ENCODE measurements at regions not wholly inside any gene's neighbourhood (a gene's known extent, or its start where the extent isn't known, plus 50 kb on each side); places are given as distances from the start of the nearest gene placed in this dataset.

- TF ChIP-seq, protein P1, sequence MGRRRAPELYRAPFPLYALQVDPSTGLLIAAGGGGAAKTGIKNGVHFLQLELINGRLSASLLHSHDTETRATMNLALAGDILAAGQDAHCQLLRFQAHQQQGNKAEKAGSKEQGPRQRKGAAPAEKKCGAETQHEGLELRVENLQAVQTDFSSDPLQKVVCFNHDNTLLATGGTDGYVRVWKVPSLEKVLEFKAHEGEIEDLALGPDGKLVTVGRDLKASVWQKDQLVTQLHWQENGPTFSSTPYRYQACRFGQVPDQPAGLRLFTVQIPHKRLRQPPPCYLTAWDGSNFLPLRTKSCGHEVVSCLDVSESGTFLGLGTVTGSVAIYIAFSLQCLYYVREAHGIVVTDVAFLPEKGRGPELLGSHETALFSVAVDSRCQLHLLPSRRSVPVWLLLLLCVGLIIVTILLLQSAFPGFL (CRISPR knock-in tag; IDR thresholded peaks at IDR 0.05; ENCODE audit: borderline replicate concordance) = no peak
- TF ChIP-seq, protein P2, sequence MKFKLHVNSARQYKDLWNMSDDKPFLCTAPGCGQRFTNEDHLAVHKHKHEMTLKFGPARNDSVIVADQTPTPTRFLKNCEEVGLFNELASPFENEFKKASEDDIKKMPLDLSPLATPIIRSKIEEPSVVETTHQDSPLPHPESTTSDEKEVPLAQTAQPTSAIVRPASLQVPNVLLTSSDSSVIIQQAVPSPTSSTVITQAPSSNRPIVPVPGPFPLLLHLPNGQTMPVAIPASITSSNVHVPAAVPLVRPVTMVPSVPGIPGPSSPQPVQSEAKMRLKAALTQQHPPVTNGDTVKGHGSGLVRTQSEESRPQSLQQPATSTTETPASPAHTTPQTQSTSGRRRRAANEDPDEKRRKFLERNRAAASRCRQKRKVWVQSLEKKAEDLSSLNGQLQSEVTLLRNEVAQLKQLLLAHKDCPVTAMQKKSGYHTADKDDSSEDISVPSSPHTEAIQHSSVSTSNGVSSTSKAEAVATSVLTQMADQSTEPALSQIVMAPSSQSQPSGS (CRISPR knock-in tag; IDR thresholded peaks at IDR 0.05; ENCODE audit: borderline replicate concordance, low read depth) = no peak
- TF ChIP-seq E2F4 (CRISPR knock-in tag; IDR thresholded peaks at IDR 0.05; ENCODE audit: borderline replicate concordance, low read depth) = no peak
- TF ChIP-seq ZNF263 (CRISPR knock-in tag; IDR thresholded peaks at IDR 0.05; ENCODE audit: low read depth) = no peak
Observed at GRCh38 chr6:145332011-145332410, 403.3 kb downstream of the EPM2A start (continued).

DNA sequence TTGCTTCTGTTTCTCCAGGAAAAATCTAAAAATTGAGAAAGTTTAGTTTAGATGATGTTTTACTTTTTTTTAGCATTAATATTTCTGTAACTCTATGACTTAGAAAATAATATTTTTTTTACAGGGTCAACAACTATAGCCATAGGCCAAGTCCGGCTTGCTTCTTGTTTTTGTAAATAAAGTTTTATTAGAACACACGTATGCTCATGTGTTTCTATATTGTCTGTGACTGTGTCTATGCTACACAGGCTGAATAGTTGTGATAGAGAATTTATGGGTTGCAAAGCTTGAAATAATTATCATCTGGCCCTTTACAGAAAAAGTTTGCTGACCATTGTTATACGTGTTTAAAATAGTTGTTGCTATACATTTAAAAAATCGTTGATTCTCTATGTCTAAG, 399.2 kb downstream of the EPM2A start:
- TF ChIP-seq, protein P3, sequence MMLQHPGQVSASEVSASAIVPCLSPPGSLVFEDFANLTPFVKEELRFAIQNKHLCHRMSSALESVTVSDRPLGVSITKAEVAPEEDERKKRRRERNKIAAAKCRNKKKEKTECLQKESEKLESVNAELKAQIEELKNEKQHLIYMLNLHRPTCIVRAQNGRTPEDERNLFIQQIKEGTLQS (CRISPR knock-in tag; conservative IDR thresholded peaks at IDR 0.05) = no peak
- TF ChIP-seq TEAD1 (CRISPR knock-in tag; IDR thresholded peaks at IDR 0.05) (no peak), CDX4 (CRISPR knock-in tag; IDR thresholded peaks at IDR 0.05; ENCODE audit: borderline replicate concordance) (no peak), ZNF671 (CRISPR knock-in tag; IDR thresholded peaks at IDR 0.05) (no peak), MAX (CRISPR knock-in tag; IDR thresholded peaks at IDR 0.05) (no peak), ESRRA (CRISPR knock-in tag; IDR thresholded peaks at IDR 0.05; ENCODE audit: borderline replicate concordance) (no peak), NR2C2 (CRISPR knock-in tag; IDR thresholded peaks at IDR 0.05) (no peak), NR3C1 (CRISPR knock-in tag; conservative IDR thresholded peaks at IDR 0.05; ENCODE audit: low read depth) (no peak), GABPB1 (CRISPR knock-in tag; IDR thresholded peaks at IDR 0.05) (no peak), ZNF416 (CRISPR knock-in tag; IDR thresholded peaks at IDR 0.05) (no peak), ERG (CRISPR knock-in tag; IDR thresholded peaks at IDR 0.05) (no peak), RORB (CRISPR knock-in tag; IDR thresholded peaks at IDR 0.05) (no peak), TCF7 (CRISPR knock-in tag; IDR thresholded peaks at IDR 0.05; ENCODE audit: low read depth) (no peak), ZNF121 (CRISPR knock-in tag; IDR thresholded peaks at IDR 0.05) (no peak), GRHL2 (CRISPR knock-in tag; IDR thresholded peaks at IDR 0.05; ENCODE audit: insufficient replicate concordance, severe bottlenecking) (no peak), MXD4 (CRISPR knock-in tag; IDR thresholded peaks at IDR 0.05; ENCODE audit: borderline replicate concordance) (no peak), KAT7 (CRISPR knock-in tag; IDR thresholded peaks at IDR 0.05; ENCODE audit: borderline replicate concordance) (no peak)
- TF ChIP-seq, protein P4, sequence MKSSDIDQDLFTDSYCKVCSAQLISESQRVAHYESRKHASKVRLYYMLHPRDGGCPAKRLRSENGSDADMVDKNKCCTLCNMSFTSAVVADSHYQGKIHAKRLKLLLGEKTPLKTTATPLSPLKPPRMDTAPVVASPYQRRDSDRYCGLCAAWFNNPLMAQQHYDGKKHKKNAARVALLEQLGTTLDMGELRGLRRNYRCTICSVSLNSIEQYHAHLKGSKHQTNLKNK (CRISPR knock-in tag; IDR thresholded peaks at IDR 0.05) = no peak
- TF ChIP-seq, protein P5, sequence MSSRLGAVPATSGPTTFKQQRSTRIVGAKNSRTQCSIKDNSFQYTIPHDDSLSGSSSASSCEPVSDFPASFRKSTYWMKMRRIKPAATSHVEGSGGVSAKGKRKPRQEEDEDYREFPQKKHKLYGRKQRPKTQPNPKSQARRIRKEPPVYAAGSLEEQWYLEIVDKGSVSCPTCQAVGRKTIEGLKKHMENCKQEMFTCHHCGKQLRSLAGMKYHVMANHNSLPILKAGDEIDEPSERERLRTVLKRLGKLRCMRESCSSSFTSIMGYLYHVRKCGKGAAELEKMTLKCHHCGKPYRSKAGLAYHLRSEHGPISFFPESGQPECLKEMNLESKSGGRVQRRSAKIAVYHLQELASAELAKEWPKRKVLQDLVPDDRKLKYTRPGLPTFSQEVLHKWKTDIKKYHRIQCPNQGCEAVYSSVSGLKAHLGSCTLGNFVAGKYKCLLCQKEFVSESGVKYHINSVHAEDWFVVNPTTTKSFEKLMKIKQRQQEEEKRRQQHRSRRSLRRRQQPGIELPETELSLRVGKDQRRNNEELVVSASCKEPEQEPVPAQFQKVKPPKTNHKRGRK (CRISPR knock-in tag; IDR thresholded peaks at IDR 0.05; ENCODE audit: borderline replicate concordance) = no peak
- TF ChIP-seq, protein P6, sequence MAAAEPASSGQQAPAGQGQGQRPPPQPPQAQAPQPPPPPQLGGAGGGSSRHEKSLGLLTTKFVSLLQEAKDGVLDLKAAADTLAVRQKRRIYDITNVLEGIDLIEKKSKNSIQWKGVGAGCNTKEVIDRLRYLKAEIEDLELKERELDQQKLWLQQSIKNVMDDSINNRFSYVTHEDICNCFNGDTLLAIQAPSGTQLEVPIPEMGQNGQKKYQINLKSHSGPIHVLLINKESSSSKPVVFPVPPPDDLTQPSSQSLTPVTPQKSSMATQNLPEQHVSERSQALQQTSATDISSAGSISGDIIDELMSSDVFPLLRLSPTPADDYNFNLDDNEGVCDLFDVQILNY (CRISPR knock-in tag; IDR thresholded peaks at IDR 0.05) = no peak
- Mint-ChIP-seq H3K9me3 (no peaks in the 10 kb centered on the region), H3K27me3 (ENCODE audit: low read depth) (no peaks in the 10 kb centered on the region), H3K27ac (no peak overlapping the region), H3K36me3 (no peaks in the 10 kb centered on the region), H3K4me1 (peaks cover 7% of the 10 kb centered on the region), H3K4me3 (no peak overlapping the region)
- no peak for ATAC-seq
- DNase-seq (ENCODE audit: low spot score) = no peak
- CTCF ChIA-PET = interaction anchor here (1.1 kb wide), 1 partner anchor 11 kb away, joined by 3 read pairs; no protein-coding TSS in a partner anchor
- POLR2A ChIA-PET = no interaction called here

All from WTC11 (cell line).